ENCODE measurements at regions not wholly inside any gene's neighbourhood (a gene's known extent, or its start where the extent isn't known, plus 50 kb on each side); places are given as distances from the start of the nearest gene placed in this dataset.

GRCh38 chr21:40990366-40990765, 143.4 kb upstream of the DSCAM start:
- no peak for DNase-seq

GRCh38 chr21:40997831-40998230, 150.9 kb upstream of the DSCAM start:
- DNase-seq: no peak

DNA sequence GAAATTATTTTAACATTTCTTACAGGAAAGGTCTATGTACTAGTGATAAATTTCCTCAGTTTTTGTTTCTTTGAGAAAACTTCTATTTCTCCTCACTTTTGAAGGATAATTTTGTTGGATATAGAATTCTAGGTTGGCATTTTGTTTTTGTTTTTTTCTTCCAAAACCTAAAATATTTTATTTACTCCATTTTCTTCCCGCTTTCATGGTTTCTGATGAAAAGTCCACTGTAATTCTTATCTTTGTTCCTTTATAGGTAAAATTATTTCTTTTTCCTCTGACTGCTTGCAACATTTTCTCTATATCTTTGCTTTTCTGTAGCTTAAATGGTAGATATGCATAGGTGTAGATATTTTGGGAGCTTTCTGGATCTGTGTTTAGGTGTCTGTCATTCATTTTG, 153.9 kb upstream of the DSCAM start:
- no peak for DNase-seq

DNA sequence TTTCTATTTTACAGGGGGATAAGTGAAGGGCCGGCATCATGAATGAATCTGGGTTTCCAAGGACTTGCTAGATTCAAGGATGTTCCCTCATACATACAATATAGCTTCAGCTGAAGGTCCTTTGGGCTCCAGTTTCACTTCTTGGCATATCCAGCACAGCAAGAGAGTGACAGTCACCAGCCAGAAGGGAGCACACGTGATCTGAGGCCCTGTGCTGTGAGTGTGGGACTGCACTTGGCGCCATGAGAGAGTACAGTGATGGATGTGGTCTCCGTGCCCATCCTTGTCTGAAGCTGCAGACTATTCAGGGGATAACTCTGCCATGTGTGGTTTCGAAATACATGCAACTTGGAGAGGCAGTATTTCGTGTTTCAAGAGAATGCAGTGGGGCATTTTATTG, 159.7 kb upstream of the DSCAM start:
- no peak for DNase-seq

DNA sequence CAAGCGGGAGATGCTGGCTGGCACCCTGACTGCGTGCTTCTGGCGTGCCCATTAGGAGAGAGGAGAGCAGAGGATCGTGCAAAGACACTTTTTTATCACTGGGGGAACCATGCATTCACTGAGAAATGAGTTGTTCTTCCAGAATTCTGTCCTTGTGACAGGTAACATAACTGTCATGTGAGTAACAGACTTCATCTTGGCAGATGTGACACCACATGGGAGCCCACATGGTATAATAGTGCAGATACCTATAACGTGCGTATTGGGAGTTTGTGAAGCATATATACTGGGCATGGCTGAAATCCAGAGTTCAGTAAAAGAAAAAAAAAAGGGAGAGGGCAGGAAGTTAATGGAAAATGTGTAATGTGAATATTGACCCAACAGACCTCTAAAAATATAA, 159.6 kb upstream of the BACE2 start:
- DNase-seq: no peak

GRCh38 chr21:41008974-41009373, 159.0 kb upstream of the BACE2 start:
- peak in 1 of 2 donors; percentile 1 for DNase-seq

DNA sequence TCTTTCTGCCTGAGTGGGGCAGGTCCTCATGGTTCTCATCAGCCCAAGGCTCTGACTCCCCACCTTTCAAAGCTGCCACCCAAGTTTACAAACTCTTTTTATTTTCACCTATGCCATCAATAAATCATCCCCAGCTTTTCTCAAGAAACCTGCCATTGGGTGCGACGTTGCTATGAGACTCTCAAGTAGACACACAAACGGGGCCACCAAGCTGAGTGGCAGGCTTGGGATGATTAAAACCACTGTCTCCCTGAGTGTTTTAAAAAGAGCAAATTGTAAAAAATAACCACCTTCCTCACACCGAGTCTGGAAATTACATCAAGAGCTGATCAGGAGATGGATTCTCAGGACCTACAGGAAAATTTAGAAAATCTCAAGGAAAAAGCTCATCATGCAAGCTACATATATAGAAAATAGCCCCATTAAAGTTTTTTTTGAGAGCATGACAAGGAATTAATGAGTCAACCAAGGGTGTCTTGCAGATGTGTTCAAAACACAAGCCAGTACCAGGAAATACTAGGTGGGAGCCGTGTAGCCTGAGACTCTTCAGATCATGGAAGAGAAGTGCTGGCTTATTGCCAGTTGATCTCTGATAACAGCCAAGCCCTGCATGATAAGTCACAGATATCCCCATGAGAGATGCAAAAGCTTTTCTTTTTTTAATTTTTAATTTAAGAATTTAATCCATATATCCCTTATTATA, 158.4 kb upstream of the BACE2 start:
- DNase-seq: no peak

DNA sequence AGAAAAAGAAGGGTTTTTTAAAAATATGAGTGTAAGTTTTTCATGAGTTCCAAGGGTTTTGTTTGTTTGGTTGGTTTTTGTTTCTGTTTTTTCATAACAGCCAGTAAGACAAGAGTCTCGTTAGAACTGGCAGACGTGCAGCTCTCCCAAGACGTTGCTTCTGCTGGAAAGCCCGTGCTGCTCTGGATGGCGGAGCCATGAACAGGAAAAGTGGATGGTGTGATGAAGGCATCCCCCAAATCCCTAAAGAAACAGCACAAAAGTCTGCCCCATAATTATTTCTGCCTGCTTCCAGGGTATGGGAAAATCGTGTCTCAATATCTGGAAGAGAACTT, 157.9 kb upstream of the BACE2 start:
- DNase-seq: no peak

DNA sequence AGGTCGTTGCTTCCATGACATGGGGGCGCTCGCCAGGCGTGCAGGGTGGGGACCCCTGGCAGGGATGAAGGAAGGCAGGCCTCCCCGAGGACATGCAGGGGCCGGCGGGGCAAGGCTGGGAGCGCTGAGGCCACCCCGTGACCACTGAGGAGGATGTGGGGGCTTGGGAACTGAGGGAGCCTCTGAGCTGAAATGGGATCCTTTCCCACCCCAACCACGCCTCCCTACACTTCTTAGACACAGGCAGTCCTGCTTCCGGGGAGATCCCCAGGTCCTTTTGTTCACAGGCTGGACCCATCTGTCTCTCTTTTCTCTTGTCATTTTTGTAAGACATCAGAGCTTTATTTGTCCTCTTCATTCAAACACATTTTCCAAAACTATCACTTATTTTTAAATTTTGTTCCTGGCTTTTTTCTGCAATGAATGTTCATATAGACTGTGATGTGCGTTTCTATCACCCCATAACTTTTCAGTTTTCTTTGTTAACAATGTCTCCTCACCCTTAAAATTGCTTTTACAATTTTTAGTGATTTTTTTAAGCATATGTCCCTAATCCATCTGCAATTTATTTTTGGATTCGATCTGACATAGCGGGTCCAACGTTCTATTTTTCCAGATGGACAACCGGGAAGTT, 156.7 kb upstream of the BACE2 start:
- DNase-seq: no peak

GRCh38 chr21:41011951-41012366, 156.0 kb upstream of the BACE2 start:
- DNase-seq: no peak

GRCh38 chr21:41012425-41012824, 155.5 kb upstream of the BACE2 start:
- DNase-seq: no peak

GRCh38 chr21:41016472-41016871, 151.5 kb upstream of the BACE2 start:
- no peak for DNase-seq

DNA sequence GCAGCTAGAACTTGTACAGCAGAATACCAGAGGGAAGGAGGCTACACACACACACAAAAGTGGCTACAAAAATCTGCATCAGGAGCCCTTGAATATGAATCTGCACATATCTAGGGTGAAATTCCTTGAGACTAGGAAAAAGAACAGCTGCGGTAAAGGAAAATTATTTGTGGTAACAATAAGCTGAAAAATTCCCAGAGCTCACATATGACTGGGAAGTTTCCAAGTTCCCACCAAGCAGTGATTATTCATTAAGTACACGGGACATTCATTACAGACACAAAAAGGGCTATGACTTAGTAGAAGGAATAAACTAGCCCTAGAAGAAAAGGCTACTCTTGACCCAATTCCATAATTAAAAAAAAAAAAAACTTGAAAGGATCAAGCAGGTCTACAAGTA, 149.5 kb upstream of the BACE2 start:
- DNase-seq: no peak

- no peak for DNase-seq
These were observed 144.0 kb upstream of the BACE2 start for GRCh38 chr21:41023936-41024335.

- DNase-seq: no peak
These were observed 143.6 kb upstream of the BACE2 start for GRCh38 chr21:41024341-41024740.

GRCh38 chr21:41024746-41025254, 143.2 kb upstream of the BACE2 start:
- no peak for DNase-seq

DNA sequence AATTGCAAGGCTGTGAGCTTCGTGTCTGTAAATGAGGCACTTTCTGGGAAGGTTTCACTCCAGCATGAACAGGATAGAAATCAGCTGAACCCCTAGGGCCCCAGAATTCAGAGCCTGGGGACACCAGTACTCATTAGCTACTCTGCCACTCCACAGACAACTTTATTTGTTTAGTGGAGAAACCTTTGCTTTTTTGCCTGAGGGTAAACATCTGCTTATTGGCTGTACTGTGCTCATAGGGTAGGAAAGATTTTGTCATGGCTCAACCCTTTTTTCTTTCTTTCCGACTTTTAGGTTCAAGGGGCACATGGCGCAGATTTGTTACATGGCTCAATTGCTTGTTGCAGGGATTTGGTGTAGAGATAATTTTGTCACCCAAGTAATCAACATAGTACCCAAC, 138.4 kb upstream of the BACE2 start:
- no peak for DNase-seq

- no peak for DNase-seq
These were observed 136.2 kb upstream of the BACE2 start for GRCh38 chr21:41031701-41032220.

DNA sequence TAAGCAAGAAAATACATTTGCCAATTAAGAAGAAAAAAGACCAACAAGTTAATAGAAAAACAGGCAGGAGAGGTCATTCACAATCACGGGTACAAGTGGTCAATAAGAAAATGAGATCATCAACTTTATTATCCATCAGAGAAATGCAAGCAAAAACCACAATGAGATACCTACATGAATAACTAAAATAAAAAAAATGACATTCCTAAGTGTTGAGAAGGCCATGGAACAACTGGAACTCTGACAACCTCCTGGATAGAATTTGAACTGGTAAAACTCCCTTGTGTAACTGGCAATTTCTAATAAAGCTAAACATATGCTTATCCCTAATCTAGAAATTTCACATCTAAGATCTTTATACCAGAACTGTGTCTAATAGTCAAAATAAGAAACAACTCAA, 135.4 kb upstream of the BACE2 start:
- DNase-seq: no peak

- DNase-seq: no peak
These were observed 130.7 kb upstream of the BACE2 start for GRCh38 chr21:41037212-41037611.

GRCh38 chr21:41037936-41038335, 130.0 kb upstream of the BACE2 start:
- DNase-seq: no peak

GRCh38 chr21:41043014-41043413, 124.9 kb upstream of the BACE2 start:
- peak; percentile 2 to 10 for DNase-seq

- DNase-seq: no peak
These were observed 122.3 kb upstream of the BACE2 start for GRCh38 chr21:41045534-41046268.

GRCh38 chr21:41048145-41048544, 119.8 kb upstream of the BACE2 start:
- DNase-seq: no peak
